Liver (tissue), 3 donors: ENCODE measurements at regions not wholly inside any gene's neighbourhood (a gene's known extent, or its start where the extent isn't known, plus 50 kb on each side); places are given as distances from the start of the nearest gene placed in this dataset.

ENCODE experiments used
- EGR1 ChIP-seq, 2 donors: IDR thresholded peaks; 2 replicates each; pipeline ENCODE4 v1.6.1; 2016 to 2018; ENCODE audit warnings: antibody characterized with exemption in 2 of 2, low read depth in 2 of 2
- RAD21 ChIP-seq, 2 donors: IDR thresholded peaks; 2 replicates each; pipeline ENCODE4 v1.6.1; 2016; ENCODE audit warnings: antibody characterized with exemption in 2 of 2, mild to moderate bottlenecking in 2 of 2
- REST ChIP-seq: IDR thresholded peaks from 2 replicates; pipeline ENCODE4 v1.6.1; 2016; ENCODE audit warnings: antibody characterized with exemption, mild to moderate bottlenecking
- YY1 ChIP-seq: IDR thresholded peaks from 2 replicates; pipeline ENCODE4 v1.6.1; 2016; ENCODE audit warnings: antibody characterized with exemption, mild to moderate bottlenecking
- TF ChIP-seq, protein P1 (sequence below): fragments of 150-350 bp; IDR thresholded peaks from 2 replicates; pipeline ENCODE4 v1.5.1; 2017; ENCODE audit warnings: improper control_type of control experiment, low read depth, low read length; ENCODE audit not compliant: missing input control
- TF ChIP-seq, protein P2 (sequence below): IDR thresholded peaks from 2 replicates; pipeline ENCODE4 v1.6.1; 2016; ENCODE audit warnings: antibody characterized with exemption
- donor health status: healthy.
- donor health status: healthy.

DNA sequence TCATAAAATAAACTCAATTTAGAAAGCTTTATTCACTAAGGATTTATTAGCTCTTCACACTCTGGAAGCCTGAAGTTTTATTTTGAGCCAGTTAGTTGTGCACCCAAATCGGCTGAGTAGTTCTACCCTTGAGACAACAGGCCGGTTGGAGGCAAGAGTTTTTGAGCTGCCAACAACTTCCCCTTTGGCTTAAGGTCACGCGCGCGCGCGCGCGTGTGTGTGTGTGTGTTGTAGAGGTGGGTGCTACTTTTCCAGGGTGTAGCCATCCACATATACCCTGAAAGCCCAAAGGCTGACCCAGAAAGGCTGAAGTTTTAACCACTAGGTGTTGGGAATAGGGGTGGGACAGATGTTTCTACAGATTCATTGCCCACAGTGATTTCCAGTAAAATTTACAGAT lies 150.2 kb upstream of the LHCGR start:
- TF ChIP-seq, protein P1, sequence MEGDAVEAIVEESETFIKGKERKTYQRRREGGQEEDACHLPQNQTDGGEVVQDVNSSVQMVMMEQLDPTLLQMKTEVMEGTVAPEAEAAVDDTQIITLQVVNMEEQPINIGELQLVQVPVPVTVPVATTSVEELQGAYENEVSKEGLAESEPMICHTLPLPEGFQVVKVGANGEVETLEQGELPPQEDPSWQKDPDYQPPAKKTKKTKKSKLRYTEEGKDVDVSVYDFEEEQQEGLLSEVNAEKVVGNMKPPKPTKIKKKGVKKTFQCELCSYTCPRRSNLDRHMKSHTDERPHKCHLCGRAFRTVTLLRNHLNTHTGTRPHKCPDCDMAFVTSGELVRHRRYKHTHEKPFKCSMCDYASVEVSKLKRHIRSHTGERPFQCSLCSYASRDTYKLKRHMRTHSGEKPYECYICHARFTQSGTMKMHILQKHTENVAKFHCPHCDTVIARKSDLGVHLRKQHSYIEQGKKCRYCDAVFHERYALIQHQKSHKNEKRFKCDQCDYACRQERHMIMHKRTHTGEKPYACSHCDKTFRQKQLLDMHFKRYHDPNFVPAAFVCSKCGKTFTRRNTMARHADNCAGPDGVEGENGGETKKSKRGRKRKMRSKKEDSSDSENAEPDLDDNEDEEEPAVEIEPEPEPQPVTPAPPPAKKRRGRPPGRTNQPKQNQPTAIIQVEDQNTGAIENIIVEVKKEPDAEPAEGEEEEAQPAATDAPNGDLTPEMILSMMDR, result no peak
- no peak for TF ChIP-seq REST
- no peak for TF ChIP-seq YY1
- TF ChIP-seq, protein P2, sequence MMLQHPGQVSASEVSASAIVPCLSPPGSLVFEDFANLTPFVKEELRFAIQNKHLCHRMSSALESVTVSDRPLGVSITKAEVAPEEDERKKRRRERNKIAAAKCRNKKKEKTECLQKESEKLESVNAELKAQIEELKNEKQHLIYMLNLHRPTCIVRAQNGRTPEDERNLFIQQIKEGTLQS, result no peak
- TF ChIP-seq EGR1 (IDR thresholded peaks at IDR 0.05; ENCODE audit: low read depth in 2 of 2), result no peak
- TF ChIP-seq RAD21 (IDR thresholded peaks at IDR 0.05), result no peak
